ENCODE measurements at regions not wholly inside any gene's neighbourhood (a gene's known extent, or its start where the extent isn't known, plus 50 kb on each side); places are given as distances from the start of the nearest gene placed in this dataset.

DNA sequence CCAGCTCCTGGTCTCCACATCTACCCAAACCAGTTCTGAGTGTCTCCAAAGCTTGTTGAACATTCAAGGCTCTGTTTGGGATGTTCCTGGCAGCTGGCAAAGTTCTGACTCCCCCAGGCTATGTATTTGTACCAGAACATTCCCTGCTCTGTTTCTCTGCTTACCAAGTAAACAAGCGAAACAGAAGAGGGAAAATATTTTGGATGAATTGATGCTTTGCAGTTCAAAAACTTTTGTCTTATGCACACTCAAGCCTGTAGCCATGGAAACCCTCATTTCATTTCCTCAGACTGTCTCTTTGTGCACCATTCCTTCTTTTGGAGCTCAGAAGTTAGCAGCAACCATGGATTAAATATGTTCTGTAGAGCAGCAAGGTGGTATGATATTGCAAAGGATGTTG, 145.8 kb downstream of the ACTL7B start:
- Histone ChIP-seq H3K36me3 (ENCODE audit: control insufficient read depth, insufficient read depth, low read length) (no peaks in the 10 kb centered on the region), H3K27me3 (replicated peaks; ENCODE audit: control insufficient read depth, insufficient read depth, low read length) (no peaks in the 10 kb centered on the region), H3K4me3 (ENCODE audit: low read depth, low read length) (no peak overlapping the region), H3K4me1 (no peaks in the 10 kb centered on the region), H3K9me3 (no peaks in the 10 kb centered on the region)
- no peaks in the 10 kb centered on the region for H3K4me1 Mint-ChIP-seq (ENCODE audit: low read depth, unreplicated experiment)
- no peak overlapping the region for H3K27ac Mint-ChIP-seq (ENCODE audit: unreplicated experiment)
- peaks cover 17% of the 10 kb centered on the region for H3K9me3 Mint-ChIP-seq (ENCODE audit: unreplicated experiment)
- peaks cover 16% of the 10 kb centered on the region for H3K27me3 Mint-ChIP-seq (ENCODE audit: insufficient read depth, unreplicated experiment)
- H3K4me3 Mint-ChIP-seq (ENCODE audit: unreplicated experiment), result no peak overlapping the region
- no TSS peak for BruUV-seq (replicated peaks)
- TF ChIP-seq, protein P1, sequence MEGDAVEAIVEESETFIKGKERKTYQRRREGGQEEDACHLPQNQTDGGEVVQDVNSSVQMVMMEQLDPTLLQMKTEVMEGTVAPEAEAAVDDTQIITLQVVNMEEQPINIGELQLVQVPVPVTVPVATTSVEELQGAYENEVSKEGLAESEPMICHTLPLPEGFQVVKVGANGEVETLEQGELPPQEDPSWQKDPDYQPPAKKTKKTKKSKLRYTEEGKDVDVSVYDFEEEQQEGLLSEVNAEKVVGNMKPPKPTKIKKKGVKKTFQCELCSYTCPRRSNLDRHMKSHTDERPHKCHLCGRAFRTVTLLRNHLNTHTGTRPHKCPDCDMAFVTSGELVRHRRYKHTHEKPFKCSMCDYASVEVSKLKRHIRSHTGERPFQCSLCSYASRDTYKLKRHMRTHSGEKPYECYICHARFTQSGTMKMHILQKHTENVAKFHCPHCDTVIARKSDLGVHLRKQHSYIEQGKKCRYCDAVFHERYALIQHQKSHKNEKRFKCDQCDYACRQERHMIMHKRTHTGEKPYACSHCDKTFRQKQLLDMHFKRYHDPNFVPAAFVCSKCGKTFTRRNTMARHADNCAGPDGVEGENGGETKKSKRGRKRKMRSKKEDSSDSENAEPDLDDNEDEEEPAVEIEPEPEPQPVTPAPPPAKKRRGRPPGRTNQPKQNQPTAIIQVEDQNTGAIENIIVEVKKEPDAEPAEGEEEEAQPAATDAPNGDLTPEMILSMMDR (IDR thresholded peaks at IDR 0.05; ENCODE audit: insufficient read depth in 1 of 2, low read depth in 1 of 2, low read length in 1 of 2, severe bottlenecking in 1 of 2, unreplicated experiment in 1 of 2), result no peak
- ChIA-PET CTCF (no interaction called here), POLR2A (no interaction called here)
- no peaks in the 10 kb centered on the region for H3K36me3 Mint-ChIP-seq (ENCODE audit: insufficient read depth, unreplicated experiment)
- intact Hi-C loops (cut with micrococcal nuclease; ENCODE audit: unreplicated experiment), result no loop called here
- DNase-seq, result no peak

DNA sequence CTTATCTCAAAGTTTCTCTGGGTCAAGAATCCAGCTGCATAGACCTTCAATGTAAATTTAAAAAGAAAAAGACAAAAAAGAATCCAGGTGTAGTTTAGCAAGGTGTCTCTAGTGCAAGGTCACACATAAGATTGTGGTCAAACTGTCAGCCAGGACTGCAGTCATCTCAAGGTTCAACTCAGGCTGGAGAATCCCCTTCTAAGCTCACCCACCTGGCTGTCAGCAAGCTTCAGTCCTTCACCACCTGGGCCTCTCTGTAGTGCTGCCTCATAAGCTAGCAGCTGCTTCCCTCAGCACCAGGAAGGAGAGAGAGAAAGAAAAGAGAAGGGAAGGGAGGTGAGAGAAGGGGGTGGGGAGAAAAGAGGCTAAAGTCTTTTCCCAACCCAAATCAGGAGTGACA, 146.7 kb downstream of the ACTL7B start:
- no peaks in the 10 kb centered on the region for H3K4me1 ChIP-seq
- H3K4me1 Mint-ChIP-seq (ENCODE audit: low read depth, unreplicated experiment), result no peaks in the 10 kb centered on the region
- no peaks in the 10 kb centered on the region for H3K27me3 ChIP-seq (replicated peaks; ENCODE audit: control insufficient read depth, insufficient read depth, low read length)
- H3K27me3 Mint-ChIP-seq (ENCODE audit: insufficient read depth, unreplicated experiment), result peaks cover 16% of the 10 kb centered on the region
- peaks cover 10% of the 10 kb centered on the region for H3K9me3 Mint-ChIP-seq (ENCODE audit: unreplicated experiment)
- no peaks in the 10 kb centered on the region for H3K36me3 ChIP-seq (ENCODE audit: control insufficient read depth, insufficient read depth, low read length)
- no peaks in the 10 kb centered on the region for H3K9me3 ChIP-seq
- TF ChIP-seq, protein P1 (IDR thresholded peaks at IDR 0.05; ENCODE audit: insufficient read depth in 1 of 2, low read depth in 1 of 2, low read length in 1 of 2, severe bottlenecking in 1 of 2, unreplicated experiment in 1 of 2), result no peak
- no TSS peak for BruUV-seq (replicated peaks)
- no peak overlapping the region for H3K4me3 ChIP-seq (ENCODE audit: low read depth, low read length)
- H3K4me3 Mint-ChIP-seq (ENCODE audit: unreplicated experiment), result no peak overlapping the region
- CTCF ChIA-PET, result no interaction called here
- intact Hi-C loops (cut with micrococcal nuclease; ENCODE audit: unreplicated experiment), result no loop called here
- POLR2A ChIA-PET, result no interaction called here
- DNase-seq, result no peak
- H3K27ac Mint-ChIP-seq (ENCODE audit: unreplicated experiment), result no peak overlapping the region
- H3K36me3 Mint-ChIP-seq (ENCODE audit: insufficient read depth, unreplicated experiment), result no peaks in the 10 kb centered on the region

DNA sequence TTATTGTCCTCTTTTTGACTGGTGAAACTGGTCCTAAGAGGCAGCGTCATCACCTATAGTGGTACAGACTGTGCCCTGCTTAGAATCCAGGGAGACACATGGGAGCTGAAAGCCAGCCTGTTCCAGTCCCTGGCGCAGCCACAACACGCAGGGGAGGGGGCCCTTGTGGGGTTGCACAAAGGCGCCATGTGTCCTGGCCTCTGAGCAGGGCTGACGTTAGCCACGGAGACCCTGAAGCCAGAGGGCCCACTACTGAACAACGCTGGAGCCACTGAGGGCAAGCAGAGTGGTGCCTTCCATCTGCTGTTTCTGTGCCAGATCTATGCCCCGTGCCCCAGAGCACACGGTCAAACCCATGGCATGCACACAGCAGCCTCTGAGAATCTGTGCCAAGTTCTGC, 147.3 kb downstream of the ACTL7B start:
- Mint-ChIP-seq H3K27me3 (ENCODE audit: insufficient read depth, unreplicated experiment) (peaks cover 16% of the 10 kb centered on the region), H3K4me1 (ENCODE audit: low read depth, unreplicated experiment) (no peaks in the 10 kb centered on the region), H3K4me3 (ENCODE audit: unreplicated experiment) (no peak overlapping the region), H3K9me3 (ENCODE audit: unreplicated experiment) (peaks cover 7% of the 10 kb centered on the region), H3K36me3 (ENCODE audit: insufficient read depth, unreplicated experiment) (no peaks in the 10 kb centered on the region), H3K27ac (ENCODE audit: unreplicated experiment) (no peak overlapping the region)
- H3K4me3 ChIP-seq (ENCODE audit: low read depth, low read length), result no peak overlapping the region
- CTCF ChIA-PET, result no interaction called here
- no peaks in the 10 kb centered on the region for H3K27me3 ChIP-seq (replicated peaks; ENCODE audit: control insufficient read depth, insufficient read depth, low read length)
- no TSS peak for BruUV-seq (replicated peaks)
- TF ChIP-seq, protein P1 (IDR thresholded peaks at IDR 0.05; ENCODE audit: insufficient read depth in 1 of 2, low read depth in 1 of 2, low read length in 1 of 2, severe bottlenecking in 1 of 2, unreplicated experiment in 1 of 2), result no peak
- POLR2A ChIA-PET, result no interaction called here
- DNase-seq, result no peak
- H3K9me3 ChIP-seq, result no peaks in the 10 kb centered on the region
- H3K36me3 ChIP-seq (ENCODE audit: control insufficient read depth, insufficient read depth, low read length), result no peaks in the 10 kb centered on the region
- intact Hi-C loops (cut with micrococcal nuclease; ENCODE audit: unreplicated experiment), result no loop called here
- H3K4me1 ChIP-seq, result no peaks in the 10 kb centered on the region

All from Caco-2 (cell line).